H1 (cell line): ENCODE measurements at regions not wholly inside any gene's neighbourhood (a gene's known extent, or its start where the extent isn't known, plus 50 kb on each side); places are given as distances from the start of the nearest gene placed in this dataset.

Source experiments
- NRF1 ChIP-seq: IDR thresholded peaks from 2 replicates; pipeline ENCODE4 v1.6.1; 2011; ENCODE audit warnings: mild to moderate bottlenecking, low read depth, low read length, improper control_type of control experiment
- SIX5 ChIP-seq: IDR thresholded peaks from 2 replicates; pipeline ENCODE4 v1.6.1; 2011; ENCODE audit warnings: mild to moderate bottlenecking, low read depth, low read length
- USF2 ChIP-seq: IDR thresholded peaks from 2 replicates; pipeline ENCODE4 v1.6.1; 2011; ENCODE audit warnings: low read length, improper control_type of control experiment

GRCh38 chr6:16911088-16911487, 149.8 kb upstream of the ATXN1 start (continued):
- TF ChIP-seq SIX5 = no peak
- TF ChIP-seq NRF1 = no peak
- TF ChIP-seq USF2 = no peak
